ENCODE measurements at regions not wholly inside any gene's neighbourhood (a gene's known extent, or its start where the extent isn't known, plus 50 kb on each side); places are given as distances from the start of the nearest gene placed in this dataset.

DNA sequence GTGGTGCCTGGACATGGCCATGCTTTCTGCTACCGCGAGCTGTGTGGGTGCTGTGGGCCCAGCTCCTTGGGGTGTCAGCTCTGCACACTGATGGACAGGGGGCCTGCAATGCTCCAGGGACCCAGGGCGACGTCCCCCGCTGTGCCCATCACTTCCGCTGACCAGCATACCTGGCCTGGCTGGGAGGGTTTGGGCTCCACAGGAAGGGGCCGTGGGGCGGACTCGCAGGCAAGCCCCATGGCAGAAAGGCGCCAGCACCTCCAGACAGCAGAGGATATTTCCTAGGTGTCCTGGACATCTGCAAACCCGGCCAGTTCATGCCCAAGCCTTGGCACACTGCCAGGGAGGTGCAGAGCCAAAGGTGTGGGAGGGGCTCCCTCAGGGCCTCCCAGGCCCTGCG lies 295.8 kb upstream of the IRX4 start:
- H2AK5ac ChIP-seq (ENCODE audit: low read depth, low read length): no peak overlapping the region
- no peak for FAIRE-seq
- TF ChIP-seq RFX5 (IDR thresholded peaks at IDR 0.05; ENCODE audit: borderline replicate concordance, low read depth, low read length) (no peak), CHD2 (IDR thresholded peaks at IDR 0.05; ENCODE audit: low read length) (no peak), CHD1 (IDR thresholded peaks at IDR 0.05; ENCODE audit: low read depth, low read length) (no peak), SIRT6 (IDR thresholded peaks at IDR 0.05; ENCODE audit: low read length) (no peak), SIX5 (IDR thresholded peaks at IDR 0.05; ENCODE audit: low read depth, low read length) (no peak), TAF1 (IDR thresholded peaks at IDR 0.05; ENCODE audit: low read depth, low read length) (no peak)

More for the DNA sequence above, 295.8 kb upstream of the IRX4 start:
- Histone ChIP-seq H3K23me2 (ENCODE audit: low read depth, low read length) (no peaks in the 10 kb centered on the region), H3K27ac (ENCODE audit: low read depth, low read length) (no peak overlapping the region), H3K36me3 (ENCODE audit: control insufficient read depth in 2 of 4, insufficient read depth in 4 of 4, low read length in 3 of 4) (no peaks in the 10 kb centered on the region), H2BK120ac (replicated peaks; ENCODE audit: low read depth, low read length) (no peak overlapping the region), H2BK12ac (ENCODE audit: low read depth, low read length) (no peak overlapping the region), H3K4me1 (replicated peaks in 1 of 4; ENCODE audit: control insufficient read depth in 3 of 4, insufficient read depth in 4 of 4, low read length in 3 of 4) (no peaks in the 10 kb centered on the region), H3K18ac (ENCODE audit: extremely low read depth, low read length) (no peak overlapping the region), H3K56ac (replicated peaks; ENCODE audit: insufficient read length, low read depth, low read length) (no peak overlapping the region), H4K8ac (ENCODE audit: extremely low read depth, insufficient read depth, low read length) (no peak overlapping the region), H4K20me1 (replicated peaks in 1 of 2; ENCODE audit: control insufficient read depth in 1 of 2, insufficient read depth in 2 of 2, low read length in 2 of 2) (no peaks in the 10 kb centered on the region), H2BK5ac (ENCODE audit: low read depth, low read length) (no peak overlapping the region), H3K23ac (ENCODE audit: insufficient read length) (no peak overlapping the region), H4K91ac (replicated peaks; ENCODE audit: insufficient read length, low read length) (no peak overlapping the region), H3K4me3 (ENCODE audit: extremely low read depth in 1 of 4, insufficient read depth in 2 of 4, low read depth in 3 of 4, low read length in 4 of 4) (no peak overlapping the region), H2BK15ac (ENCODE audit: low read length) (no peak overlapping the region), H3K27me3 (replicated peaks in 1 of 4; ENCODE audit: control insufficient read depth in 3 of 4, extremely low read depth in 1 of 4, insufficient read depth in 3 of 4, low read length in 3 of 4) (no peaks in the 10 kb centered on the region), H2AFZ (ENCODE audit: low read length) (no peak overlapping the region), H3K9ac (replicated peaks in 1 of 4; ENCODE audit: extremely low read depth in 1 of 4, low read depth in 3 of 4, low read length in 3 of 4) (no peak overlapping the region), H3K4me2 (ENCODE audit: insufficient read depth in 1 of 2, low read depth in 2 of 2, low read length in 2 of 2) (no peak overlapping the region), H4K5ac (ENCODE audit: insufficient read length, low read depth, low read length) (no peak overlapping the region), H3K14ac (ENCODE audit: insufficient read length) (no peak overlapping the region), H3K79me1 (ENCODE audit: low read depth, low read length) (no peaks in the 10 kb centered on the region), H3K79me2 (ENCODE audit: control insufficient read depth in 1 of 2, insufficient read depth in 2 of 2, low read length in 2 of 2) (no peaks in the 10 kb centered on the region; a peak in 1 of 4 replicates), H2BK20ac (ENCODE audit: low read length) (no peak overlapping the region), H3K9me3 (ENCODE audit: insufficient read depth in 2 of 2, low read depth in 1 of 2, low read length in 1 of 2) (no peaks in the 10 kb centered on the region), H3K4ac (replicated peaks; ENCODE audit: insufficient read length, low read depth, low read length) (no peak overlapping the region)
- CTCF ChIA-PET (ENCODE audit: partially characterized antibody): interaction anchor here (1.0 kb wide), 1 partner anchor 15 kb away, joined by 3 read pairs; no protein-coding TSS in a partner anchor
- POLR2A ChIA-PET (ENCODE audit: partially characterized antibody): no interaction called here
- 98% methylated on average over 8 of the region's 12 CpGs; no CpG with 5 or more reads in 1 of the 2 experiments for WGBS, 2 experiments (ENCODE audit: extremely low coverage in 1 of 2, insufficient coverage in 1 of 2, insufficient read length in 1 of 2, insufficient replicate concordance in 2 of 2, low coverage in 1 of 2, low lambda C conversion rate in 2 of 2, missing lambda C conversion rate in 1 of 2)
- DNase-seq (ENCODE audit: low read depth in 1 of 2, low spot score in 2 of 2): no peak

All from H1 (cell line).